ENCODE measurements at regions not wholly inside any gene's neighbourhood (a gene's known extent, or its start where the extent isn't known, plus 50 kb on each side); places are given as distances from the start of the nearest gene placed in this dataset.

DNA sequence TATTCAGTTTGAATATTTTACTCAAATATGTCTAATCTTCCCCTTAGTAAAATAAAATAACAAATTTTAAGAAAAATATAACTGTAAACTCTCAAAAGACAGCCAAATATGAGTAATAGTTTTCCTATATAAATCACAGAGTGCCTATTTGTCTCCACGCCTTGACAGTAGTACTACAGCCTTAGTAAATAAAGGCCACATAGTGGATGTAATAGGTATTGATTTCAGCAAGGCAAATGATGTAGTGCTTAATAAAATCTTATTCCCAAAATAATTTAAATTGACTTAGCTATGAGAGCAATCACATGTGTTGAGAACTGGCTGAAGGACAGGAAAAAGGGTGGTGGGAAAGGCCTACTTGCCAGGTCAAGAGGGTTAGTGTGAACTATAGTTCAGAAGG lies 747.2 kb downstream of the OLFM4 start:
- TF ChIP-seq, protein P1, sequence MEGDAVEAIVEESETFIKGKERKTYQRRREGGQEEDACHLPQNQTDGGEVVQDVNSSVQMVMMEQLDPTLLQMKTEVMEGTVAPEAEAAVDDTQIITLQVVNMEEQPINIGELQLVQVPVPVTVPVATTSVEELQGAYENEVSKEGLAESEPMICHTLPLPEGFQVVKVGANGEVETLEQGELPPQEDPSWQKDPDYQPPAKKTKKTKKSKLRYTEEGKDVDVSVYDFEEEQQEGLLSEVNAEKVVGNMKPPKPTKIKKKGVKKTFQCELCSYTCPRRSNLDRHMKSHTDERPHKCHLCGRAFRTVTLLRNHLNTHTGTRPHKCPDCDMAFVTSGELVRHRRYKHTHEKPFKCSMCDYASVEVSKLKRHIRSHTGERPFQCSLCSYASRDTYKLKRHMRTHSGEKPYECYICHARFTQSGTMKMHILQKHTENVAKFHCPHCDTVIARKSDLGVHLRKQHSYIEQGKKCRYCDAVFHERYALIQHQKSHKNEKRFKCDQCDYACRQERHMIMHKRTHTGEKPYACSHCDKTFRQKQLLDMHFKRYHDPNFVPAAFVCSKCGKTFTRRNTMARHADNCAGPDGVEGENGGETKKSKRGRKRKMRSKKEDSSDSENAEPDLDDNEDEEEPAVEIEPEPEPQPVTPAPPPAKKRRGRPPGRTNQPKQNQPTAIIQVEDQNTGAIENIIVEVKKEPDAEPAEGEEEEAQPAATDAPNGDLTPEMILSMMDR (IDR thresholded peaks at IDR 0.05; ENCODE audit: control extremely low read depth in 1 of 3, insufficient read depth in 1 of 3, low read depth in 1 of 3, low read length in 3 of 3) = peak in 1 of 3 experiments; percentile 5; a peak in 2 of 4 replicates
- TF ChIP-seq RAD21 (IDR thresholded peaks at IDR 0.05 in 1 of 2, conservative IDR thresholded peaks at IDR 0.05 in 1 of 2; ENCODE audit: low read depth in 2 of 2, low read length in 2 of 2) (peak; percentile 21; a peak in 2 of 4 replicates), POLR2A (IDR thresholded peaks at IDR 0.05; ENCODE audit: control extremely low read depth in 1 of 2, low read depth in 2 of 2, low read length in 2 of 2) (no peak), SRF (IDR thresholded peaks at IDR 0.05; ENCODE audit: low read depth, low read length) (no peak)
- FAIRE-seq (no peak), DNase-seq (ENCODE audit: low read depth in 1 of 2, low spot score in 2 of 2) (no peak)
- H2BK15ac ChIP-seq (ENCODE audit: low read length) = no peak overlapping the region
- H3K4me3 ChIP-seq (ENCODE audit: extremely low read depth in 1 of 4, insufficient read depth in 2 of 4, low read depth in 3 of 4, low read length in 4 of 4) = no peak overlapping the region
- H3K23me2 ChIP-seq (ENCODE audit: low read depth, low read length) = no peaks in the 10 kb centered on the region
- H2AFZ ChIP-seq (ENCODE audit: low read length) = no peak overlapping the region
- H2BK20ac ChIP-seq (ENCODE audit: low read length) = no peak overlapping the region
- H2BK5ac ChIP-seq (ENCODE audit: low read depth, low read length) = no peak overlapping the region
- no peak overlapping the region for H2BK120ac ChIP-seq (replicated peaks; ENCODE audit: low read depth, low read length)
- no peaks in the 10 kb centered on the region for H3K79me2 ChIP-seq (ENCODE audit: control insufficient read depth in 1 of 2, insufficient read depth in 2 of 2, low read length in 2 of 2)
- ChIA-PET POLR2A (ENCODE audit: partially characterized antibody) (no interaction called here), CTCF (ENCODE audit: partially characterized antibody) (interaction anchor here (0.7 to 1.8 kb wide), 3 partner anchors 9 to 522 kb away, joined by 3 to 4 read pairs (median 4); no protein-coding TSS in a partner anchor)
- no peaks in the 10 kb centered on the region for H3K27me3 ChIP-seq (replicated peaks in 1 of 4; ENCODE audit: control insufficient read depth in 3 of 4, extremely low read depth in 1 of 4, insufficient read depth in 3 of 4, low read length in 3 of 4)
- no peak overlapping the region for H3K27ac ChIP-seq (ENCODE audit: low read depth, low read length)
- H3K4ac ChIP-seq (replicated peaks; ENCODE audit: insufficient read length, low read depth, low read length) = no peak overlapping the region
- no peak overlapping the region for H3K9ac ChIP-seq (replicated peaks in 1 of 4; ENCODE audit: extremely low read depth in 1 of 4, low read depth in 3 of 4, low read length in 3 of 4)
- H4K91ac ChIP-seq (replicated peaks; ENCODE audit: insufficient read length, low read length) = no peak overlapping the region
- no peak overlapping the region for H3K18ac ChIP-seq (ENCODE audit: extremely low read depth, low read length)
- no peak overlapping the region for H4K5ac ChIP-seq (ENCODE audit: insufficient read length, low read depth, low read length)
- H3K36me3 ChIP-seq (ENCODE audit: control insufficient read depth in 2 of 4, insufficient read depth in 4 of 4, low read length in 3 of 4) = no peaks in the 10 kb centered on the region
- WGBS, 2 experiments (ENCODE audit: extremely low coverage in 1 of 2, insufficient coverage in 1 of 2, insufficient read length in 1 of 2, insufficient replicate concordance in 2 of 2, low coverage in 1 of 2, low lambda C conversion rate in 2 of 2, missing lambda C conversion rate in 1 of 2) = 83% methylated on average over 1 of the region's 1 CpG; no CpG with 5 or more reads in 1 of the 2 experiments
- H3K79me1 ChIP-seq (ENCODE audit: low read depth, low read length) = no peaks in the 10 kb centered on the region
- no peak overlapping the region for H2BK12ac ChIP-seq (ENCODE audit: low read depth, low read length)
- H3K4me2 ChIP-seq (ENCODE audit: insufficient read depth in 1 of 2, low read depth in 2 of 2, low read length in 2 of 2) = no peak overlapping the region
- no peaks in the 10 kb centered on the region for H3K4me1 ChIP-seq (replicated peaks in 1 of 4; ENCODE audit: control insufficient read depth in 3 of 4, insufficient read depth in 4 of 4, low read length in 3 of 4)
- no peak overlapping the region for H3K56ac ChIP-seq (replicated peaks; ENCODE audit: insufficient read length, low read depth, low read length)
- H3K23ac ChIP-seq (ENCODE audit: insufficient read length) = no peak overlapping the region
- no peak overlapping the region for H2AK5ac ChIP-seq (ENCODE audit: low read depth, low read length)
- no peak overlapping the region for H3K14ac ChIP-seq (ENCODE audit: insufficient read length)
- H4K8ac ChIP-seq (ENCODE audit: extremely low read depth, insufficient read depth, low read length) = no peak overlapping the region
- no peaks in the 10 kb centered on the region for H3K9me3 ChIP-seq (ENCODE audit: insufficient read depth in 2 of 2, low read depth in 1 of 2, low read length in 1 of 2)
- no peaks in the 10 kb centered on the region for H4K20me1 ChIP-seq (replicated peaks in 1 of 2; ENCODE audit: control insufficient read depth in 1 of 2, insufficient read depth in 2 of 2, low read length in 2 of 2)
